Stimulated activated CD8-positive, alpha-beta memory T cell treated with anti-CD3 and anti-CD28 coated beads, Interleukin-7, amount 100 ng/mL, for 48 hours (primary cell): ENCODE measurements at regions not wholly inside any gene's neighbourhood (a gene's known extent, or its start where the extent isn't known, plus 50 kb on each side); places are given as distances from the start of the nearest gene placed in this dataset.

Experiments used
- DNase-seq, 2 donors: peaks; one replicate each; pipeline ENCODE4 v3.0.0-alpha.2; 2020; ENCODE audit warnings: low read depth in 1 of 2; ENCODE audit errors: extremely low read depth in 1 of 2

GRCh38 chr9:108473209-108474112 is 382.3 kb downstream of the ACTL7B start:
- no peak for DNase-seq

DNA sequence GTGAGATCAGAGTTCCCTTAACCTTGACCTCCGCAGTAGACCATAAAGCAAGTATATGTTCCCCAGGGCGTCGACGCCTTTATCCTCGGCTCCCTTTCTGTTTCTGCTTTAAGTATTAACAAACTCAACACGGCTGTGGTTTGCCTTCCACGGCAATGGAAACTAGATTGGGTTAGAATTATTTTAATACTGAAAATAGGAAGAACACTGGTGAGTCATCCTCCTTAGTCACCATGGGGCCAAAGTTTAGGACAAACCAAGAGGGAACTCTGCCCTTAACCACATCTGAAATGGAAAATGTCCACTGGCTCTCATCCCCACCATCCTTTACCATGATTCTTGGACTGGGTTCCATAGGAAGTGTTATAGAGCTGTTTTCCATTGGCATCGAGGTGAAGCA is 386.1 kb downstream of the ACTL7B start:
- DNase-seq = no peak

DNA sequence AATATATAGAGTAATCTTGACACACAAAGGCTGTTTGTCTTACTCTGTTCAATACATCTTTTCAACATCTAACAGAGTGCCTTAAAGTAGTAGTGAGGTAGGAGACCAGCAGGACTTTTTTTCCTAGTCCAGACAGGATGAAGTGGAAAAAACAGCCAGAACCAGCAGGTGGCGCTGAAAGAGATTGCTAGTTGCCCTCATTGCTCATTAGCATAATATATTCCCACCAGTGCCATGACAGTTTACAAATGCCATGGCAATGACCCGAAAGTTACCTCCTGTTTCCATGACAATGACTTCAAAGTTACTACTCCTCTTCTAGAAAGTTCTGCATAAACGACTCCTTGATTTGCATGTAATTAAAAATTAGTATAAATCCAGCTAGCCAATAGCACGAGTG is 387.4 kb downstream of the ACTL7B start:
- no peak for DNase-seq

GRCh38 chr9:108467653-108468324 is 388.0 kb downstream of the ACTL7B start:
- DNase-seq = no peak

- no peak for DNase-seq
Measured at GRCh38 chr9:108467161-108467560, 388.6 kb downstream of the ACTL7B start.

DNA sequence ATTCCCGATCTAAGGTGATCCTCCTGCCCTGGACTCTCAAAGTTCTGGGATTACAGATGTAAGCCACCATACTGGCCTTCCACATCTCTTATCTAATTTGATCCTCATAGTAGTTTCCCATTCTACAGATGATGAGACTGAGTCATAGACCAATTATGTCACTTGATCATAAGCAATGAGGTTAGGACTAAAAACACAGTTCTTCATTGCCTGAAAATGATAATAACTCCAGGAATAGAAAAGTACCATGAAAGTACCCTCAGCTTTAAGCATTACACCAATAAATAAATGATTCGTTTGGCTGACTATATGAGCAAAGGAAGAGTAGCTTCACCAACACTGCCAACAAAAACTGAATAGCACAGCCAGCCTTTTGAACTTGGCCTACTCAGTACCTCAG is 389.5 kb downstream of the ACTL7B start:
- no peak for DNase-seq

GRCh38 chr9:108463932-108464606 is 391.7 kb downstream of the ACTL7B start:
- DNase-seq = no peak

- no peak for DNase-seq
Measured at GRCh38 chr9:108456903-108457302, 398.9 kb downstream of the ACTL7B start.

DNA sequence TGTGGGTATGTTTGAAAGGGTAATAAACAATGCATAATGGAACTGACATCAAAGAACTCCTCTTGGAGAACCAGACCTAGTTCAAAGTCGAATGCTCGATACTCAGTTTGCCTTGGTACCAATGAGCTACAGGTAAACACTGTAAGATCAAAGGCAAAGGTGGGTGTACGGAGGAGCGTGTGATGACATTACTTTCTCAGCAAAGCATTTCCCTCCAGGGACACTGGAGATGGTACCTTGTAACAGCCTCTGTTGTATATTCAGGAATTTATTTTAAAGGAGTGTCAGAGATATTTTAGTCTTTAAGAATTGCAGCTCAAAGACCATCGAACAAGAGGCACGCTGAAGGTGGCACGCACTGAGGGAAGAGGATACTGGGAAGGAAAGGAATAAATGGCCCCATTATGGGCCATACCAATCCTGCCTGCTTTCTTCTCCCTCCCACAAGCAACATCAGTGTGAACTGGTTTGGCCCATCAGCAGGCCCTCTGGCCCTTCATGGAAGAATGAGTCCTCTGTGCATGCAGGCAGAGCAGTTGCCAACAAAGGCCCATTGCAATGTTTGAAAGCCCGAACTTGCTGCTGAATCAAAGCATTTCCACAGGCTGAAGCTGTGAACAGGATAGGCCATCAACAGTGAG is 410.2 kb downstream of the ACTL7B start:
- DNase-seq = no peak

GRCh38 chr9:108444400-108445358 is 411.1 kb downstream of the ACTL7B start:
- no peak for DNase-seq

GRCh38 chr9:108443741-108444140 is 412.0 kb downstream of the ACTL7B start:
- DNase-seq = no peak

DNA sequence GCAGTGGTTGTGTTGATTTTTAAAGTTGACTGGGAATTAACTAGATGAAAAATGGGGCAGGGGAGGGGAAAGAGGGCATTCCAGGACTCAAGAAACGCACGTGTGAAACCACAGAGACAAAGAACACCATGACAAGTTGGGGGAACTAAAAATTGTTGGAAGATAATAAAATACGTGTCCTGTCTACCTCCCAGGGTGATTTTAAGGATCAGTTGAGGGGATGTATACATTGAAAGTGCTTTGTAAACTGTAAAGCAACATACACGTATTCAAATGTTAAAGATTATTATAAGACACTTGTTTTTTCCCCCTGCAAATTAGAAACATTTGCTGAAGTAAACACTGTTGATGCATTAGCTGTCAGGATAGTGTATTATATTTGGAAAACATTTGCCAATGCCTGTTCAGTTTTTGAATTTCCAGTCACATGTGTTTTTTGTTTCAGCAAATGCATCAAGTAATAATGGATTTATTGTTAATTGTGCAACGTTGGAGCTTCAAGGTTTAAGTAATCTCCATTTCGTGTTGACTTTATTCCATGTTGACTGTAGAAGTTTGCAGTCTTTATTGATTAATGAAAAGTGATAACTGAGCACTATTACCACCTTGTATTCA is 412.7 kb downstream of the ACTL7B start:
- DNase-seq = no peak

DNA sequence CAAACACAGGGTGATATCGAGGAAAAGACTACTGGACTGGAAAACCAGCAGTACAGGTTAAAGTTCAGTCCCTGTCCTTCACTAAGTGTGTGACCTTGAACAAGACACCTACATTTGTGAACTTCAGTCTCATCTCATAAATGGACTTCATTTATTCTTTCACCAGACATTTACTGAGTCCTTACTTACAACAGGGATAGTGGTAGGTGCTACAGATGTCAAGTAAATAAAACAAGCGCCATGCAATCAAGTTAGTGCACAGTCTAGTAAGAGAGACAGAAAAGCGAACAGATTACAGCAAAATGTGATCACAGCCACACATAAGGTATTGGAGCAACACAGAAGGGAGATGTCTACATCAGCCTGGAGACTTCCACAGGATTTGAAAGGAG is 413.2 kb downstream of the ACTL7B start:
- no peak for DNase-seq

- DNase-seq = no peak
Measured at GRCh38 chr9:108441726-108442125, 414.1 kb downstream of the ACTL7B start.

DNA sequence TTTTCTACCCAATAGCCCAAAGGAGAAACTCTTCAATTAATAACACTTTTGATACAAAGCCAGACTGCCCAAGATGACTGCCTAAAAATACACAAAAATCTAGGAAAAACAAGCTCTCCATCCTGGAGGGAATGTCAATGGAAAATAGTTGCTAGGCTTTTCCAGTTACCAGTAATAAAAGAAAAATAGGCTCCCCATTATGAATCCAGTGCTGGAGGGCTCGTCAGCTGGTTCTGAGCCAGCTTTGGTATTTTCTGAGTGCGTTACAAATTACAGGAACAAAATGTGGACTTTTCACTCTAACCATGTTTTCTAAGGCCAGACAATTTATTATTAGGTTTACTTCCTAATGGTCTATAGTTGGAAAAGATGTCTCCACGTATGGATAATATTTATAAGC is 414.5 kb downstream of the ACTL7B start:
- DNase-seq = no peak

- no peak for DNase-seq
Measured at GRCh38 chr9:108439947-108440346, 415.8 kb downstream of the ACTL7B start.

GRCh38 chr9:108437656-108438055 is 418.1 kb downstream of the ACTL7B start:
- DNase-seq = no peak

DNA sequence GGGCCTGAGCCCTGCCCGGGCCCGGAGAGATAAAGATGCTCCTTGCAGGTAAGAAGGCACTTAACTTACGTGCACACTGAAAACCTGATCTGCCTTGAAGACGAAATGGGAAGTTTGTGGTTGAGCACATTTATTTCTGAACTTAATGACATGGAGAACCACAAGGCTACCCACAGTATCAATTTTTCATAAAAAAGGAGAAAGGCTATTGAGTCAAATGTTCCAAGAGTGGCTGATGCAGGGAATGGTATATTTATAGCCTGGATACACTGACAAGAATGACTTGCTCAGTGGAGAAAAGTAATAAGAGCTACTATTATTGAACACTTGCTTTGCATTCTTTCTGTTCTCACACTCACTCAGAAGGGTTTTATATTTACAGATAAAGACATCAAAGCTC is 419.3 kb downstream of the ACTL7B start:
- no peak for DNase-seq

- no peak for DNase-seq
Measured at GRCh38 chr9:108434502-108434901, 421.3 kb downstream of the ACTL7B start.

GRCh38 chr9:108434036-108434435 is 421.8 kb downstream of the ACTL7B start:
- no peak for DNase-seq
